ENCODE measurements at regions not wholly inside any gene's neighbourhood (a gene's known extent, or its start where the extent isn't known, plus 50 kb on each side); places are given as distances from the start of the nearest gene placed in this dataset.

DNA sequence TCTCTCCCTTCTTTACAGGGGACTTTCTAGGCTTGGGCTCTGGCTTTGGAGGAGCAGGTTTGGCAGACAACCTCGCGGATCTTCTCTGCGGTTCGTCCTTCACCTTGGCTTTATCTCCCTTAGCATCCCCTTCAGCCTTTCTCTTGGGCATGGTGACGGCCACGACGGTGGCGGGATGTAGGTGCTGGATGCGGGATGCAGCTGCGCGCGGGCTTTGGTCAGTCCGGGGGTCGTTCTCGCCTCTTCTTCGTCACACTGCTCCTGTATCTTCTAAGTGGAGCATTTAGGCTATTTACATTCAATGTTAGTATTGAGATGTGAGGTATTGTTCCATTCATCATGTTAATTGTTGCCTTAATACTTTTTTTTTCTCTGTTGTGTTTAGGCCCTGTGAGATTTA is 217.2 kb upstream of the STXBP6 start:
- H3T11ph ChIP-seq (ENCODE audit: low read length) = no peak overlapping the region
- H2BK5ac ChIP-seq (ENCODE audit: insufficient read length, low read length) = no peak overlapping the region
- no peak overlapping the region for H2AFZ ChIP-seq (ENCODE audit: low read length)
- H4K8ac ChIP-seq (replicated peaks; ENCODE audit: insufficient read length, low read depth, low read length) = no peak overlapping the region
- no peak overlapping the region for H3K56ac ChIP-seq (ENCODE audit: insufficient read length, low read depth, low read length)
- H3K23ac ChIP-seq (ENCODE audit: insufficient read length, low read depth, low read length) = no peak overlapping the region
- Mint-ChIP-seq H3K27me3 (ENCODE audit: low read depth) (peaks cover 2% of the 10 kb centered on the region; the same call in 1 of the 2 replicates), H3K9me3 (peaks cover 0 to 32% of the 10 kb centered on the region in 2 experiments; a peak in 2 of 5 replicates), H3K4me1 (no peaks in the 10 kb centered on the region), H3K36me3 (ENCODE audit: insufficient read depth in 1 of 3, low read depth in 3 of 3) (peaks cover 0 to 7% (median 0%) of the 10 kb centered on the region in 3 experiments; a peak in 3 of 7 replicates), H3K27ac (no peak overlapping the region), H3K4me3 (no peak overlapping the region)
- no peak overlapping the region for H4K91ac ChIP-seq (ENCODE audit: insufficient read length, low read depth, low read length)
- H2BK12ac ChIP-seq (ENCODE audit: insufficient read length, low read depth, low read length) = no peak overlapping the region
- H2BK120ac ChIP-seq (ENCODE audit: low read depth, low read length, poor library complexity, severe bottlenecking) = no peak overlapping the region
- no peak for DNase-seq
- no peaks in the 10 kb centered on the region for H3K79me2 ChIP-seq (ENCODE audit: insufficient read depth, low read length)
- WGBS (ENCODE audit: extremely low coverage, insufficient read length, low lambda C conversion rate) = no CpG with 5 or more reads among the region's 16 CpGs
- no peak overlapping the region for H2BK15ac ChIP-seq (ENCODE audit: low read depth, low read length)
- H3K4me1 ChIP-seq (ENCODE audit: insufficient read depth, low read length) = no peaks in the 10 kb centered on the region
- H3K4ac ChIP-seq (ENCODE audit: low read depth, low read length) = no peak overlapping the region
- no peak overlapping the region for H3K4me2 ChIP-seq (ENCODE audit: insufficient read depth, insufficient read length, low read length)
- H3K27me3 ChIP-seq (ENCODE audit: insufficient read depth, low read length) = no peaks in the 10 kb centered on the region
- no peaks in the 10 kb centered on the region for H3K9me3 ChIP-seq (ENCODE audit: control insufficient read depth, low read depth, low read length)
- no peak overlapping the region for H3K9ac ChIP-seq (ENCODE audit: extremely low read depth, insufficient read length, low read length)
- no peaks in the 10 kb centered on the region for H3K79me1 ChIP-seq (ENCODE audit: insufficient read depth, low read depth, low read length, poor library complexity, severe bottlenecking)
- H4K5ac ChIP-seq (ENCODE audit: insufficient read length, low read depth, low read length) = no peak overlapping the region
- H3K27ac ChIP-seq (ENCODE audit: insufficient read length, low read depth, low read length) = no peak overlapping the region
- no peaks in the 10 kb centered on the region for H3K23me2 ChIP-seq (ENCODE audit: insufficient read length, low read depth, low read length, poor library complexity, severe bottlenecking)
- no peak overlapping the region for H2BK20ac ChIP-seq (ENCODE audit: low read depth, low read length, poor library complexity, severe bottlenecking)
- no peak overlapping the region for H3K14ac ChIP-seq (ENCODE audit: insufficient read depth, low read length)
- no peaks in the 10 kb centered on the region for H4K20me1 ChIP-seq (ENCODE audit: control insufficient read depth, insufficient read depth, insufficient read length)
- TF ChIP-seq, protein P1, sequence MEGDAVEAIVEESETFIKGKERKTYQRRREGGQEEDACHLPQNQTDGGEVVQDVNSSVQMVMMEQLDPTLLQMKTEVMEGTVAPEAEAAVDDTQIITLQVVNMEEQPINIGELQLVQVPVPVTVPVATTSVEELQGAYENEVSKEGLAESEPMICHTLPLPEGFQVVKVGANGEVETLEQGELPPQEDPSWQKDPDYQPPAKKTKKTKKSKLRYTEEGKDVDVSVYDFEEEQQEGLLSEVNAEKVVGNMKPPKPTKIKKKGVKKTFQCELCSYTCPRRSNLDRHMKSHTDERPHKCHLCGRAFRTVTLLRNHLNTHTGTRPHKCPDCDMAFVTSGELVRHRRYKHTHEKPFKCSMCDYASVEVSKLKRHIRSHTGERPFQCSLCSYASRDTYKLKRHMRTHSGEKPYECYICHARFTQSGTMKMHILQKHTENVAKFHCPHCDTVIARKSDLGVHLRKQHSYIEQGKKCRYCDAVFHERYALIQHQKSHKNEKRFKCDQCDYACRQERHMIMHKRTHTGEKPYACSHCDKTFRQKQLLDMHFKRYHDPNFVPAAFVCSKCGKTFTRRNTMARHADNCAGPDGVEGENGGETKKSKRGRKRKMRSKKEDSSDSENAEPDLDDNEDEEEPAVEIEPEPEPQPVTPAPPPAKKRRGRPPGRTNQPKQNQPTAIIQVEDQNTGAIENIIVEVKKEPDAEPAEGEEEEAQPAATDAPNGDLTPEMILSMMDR (conservative IDR thresholded peaks at IDR 0.05) = no peak
- H2AK5ac ChIP-seq (ENCODE audit: insufficient read length, low read length) = no peak overlapping the region
- H3K18ac ChIP-seq (ENCODE audit: insufficient read length, low read depth, low read length) = no peak overlapping the region
